HepG2 (cell line): ENCODE measurements at regions not wholly inside any gene's neighbourhood (a gene's known extent, or its start where the extent isn't known, plus 50 kb on each side); places are given as distances from the start of the nearest gene placed in this dataset.

Source experiments
- ATAC-seq: fragments of 200-7000 bp; cut with Tn5 transposase; 3 replicates; pipeline ENCODE4 v1.9.1; 2020; ENCODE audit warnings: mild to moderate bottlenecking, moderate library complexity
- BruUV-seq: library from RNA; stranded (reverse); fragments of 400-500 nt; replicated peaks from 2 replicates; lab custom pipeline; 2021; lab: Mats Ljungman, UMichigan
- CTCF ChIA-PET: fragments of 300-600 bp; formaldehyde crosslinking; extraction: SDS; loops from one replicate; lab custom pipeline; 2021; ENCODE audit warnings: low total read pairs, inconsistent platforms, low intra/inter-chr PET ratio; lab: Yijun Ruan, JAX
- POLR2A ChIA-PET: fragments of 350-600 bp; sonication (Branson Sonifier 250); formaldehyde crosslinking; loops from one replicate; lab custom pipeline; 2020; ENCODE audit warnings: antibody characterized with exemption, inconsistent platforms; lab: Yijun Ruan, JAX
- DNase-seq: peaks from one replicate; pipeline ENCODE4 v3.0.0-alpha.2; 2015; ENCODE audit warnings: low spot score
- FAIRE-seq: peaks from 3 replicates; lab custom pipeline; 2011; peaks lifted over from hg19 to GRCh38; lab: Jason Lieb, UNC
- H2AFZ ChIP-seq: one replicate; pipeline ENCODE4 v1.6.1; 2011; ENCODE audit warnings: low read length, inconsistent platforms
- H3K27ac ChIP-seq: fragments of 300-600 bp; 3 replicates; pipeline ENCODE4 v1.8.0; 2011; ENCODE audit warnings: mixed run types, mild to moderate bottlenecking, mixed read lengths, low read length, inconsistent platforms; ENCODE audit not compliant: insufficient read depth; ENCODE audit errors: extremely low read length
- H3K27me3 ChIP-seq, 2 experiments: fragments of 200-600 bp in 1 of 2; 2 replicates in 1 of 2; 3 replicates in 1 of 2; pipeline versions ENCODE4 v1.6.0 to v1.8.0; 2011; ENCODE audit warnings: low read length in 2 of 2, mild to moderate bottlenecking in 2 of 2, moderate library complexity in 2 of 2, inconsistent platforms in 1 of 2; ENCODE audit not compliant: insufficient read depth in 2 of 2, control insufficient read depth in 1 of 2
- H3K36me3 ChIP-seq, 2 experiments: fragments of 200-600 bp in 1 of 2; replicated peaks in 1 of 2; 2 replicates in 1 of 2; 3 replicates in 1 of 2; pipeline versions ENCODE4 v1.5.1 to v1.8.0; 2011; ENCODE audit warnings: low read length in 2 of 2, inconsistent platforms in 1 of 2; ENCODE audit not compliant: insufficient read depth in 2 of 2, control insufficient read depth in 1 of 2
- H3K4me1 ChIP-seq: 2 replicates; pipeline ENCODE4 v1.5.1; 2012; ENCODE audit warnings: low read length, inconsistent platforms; ENCODE audit not compliant: insufficient read depth
- H3K4me2 ChIP-seq: 2 replicates; pipeline ENCODE4 v1.6.0; 2011; ENCODE audit warnings: low read depth, low read length, inconsistent platforms
- H3K4me3 ChIP-seq, 3 experiments: fragments of 200-600 bp in 1 of 3; sonication (generic), shearing (Covaris generic) in 1 of 3; replicated peaks in 1 of 3; 2 replicates each; pipeline ENCODE4 v1.5.1; 2011 to 2016; ENCODE audit warnings: low read length in 3 of 3, inconsistent platforms in 2 of 3, low read depth in 2 of 3, mild to moderate bottlenecking in 2 of 3, control low read depth in 1 of 3, mixed read lengths in 1 of 3; ENCODE audit not compliant: insufficient read depth in 1 of 3
- H3K79me2 ChIP-seq: one replicate; pipeline ENCODE4 v1.6.1; 2011; ENCODE audit warnings: low read length, inconsistent platforms; ENCODE audit not compliant: insufficient read depth
- H3K9ac ChIP-seq: 2 replicates; pipeline ENCODE4 v1.6.0; 2011; ENCODE audit warnings: mild to moderate bottlenecking, low read depth, low read length, inconsistent platforms; ENCODE audit not compliant: insufficient read depth
- H3K9me3 ChIP-seq: 2 replicates; pipeline ENCODE4 v1.5.1; 2012; ENCODE audit warnings: mild to moderate bottlenecking, low read length
- H4K20me1 ChIP-seq: 2 replicates; pipeline ENCODE4 v1.6.0; 2011; ENCODE audit warnings: inconsistent platforms, mild to moderate bottlenecking, low read length, moderate library complexity; ENCODE audit not compliant: insufficient read depth
- ATAD3A ChIP-seq: sonication (generic); formaldehyde crosslinking; IDR thresholded peaks from 2 replicates; pipeline ENCODE4 v1.4.0; 2020; ENCODE audit warnings: missing genetic modification reagents
- CBX5 ChIP-seq: sonication (generic); formaldehyde crosslinking; IDR thresholded peaks from 2 replicates; pipeline ENCODE4 v1.4.0; 2020; ENCODE audit warnings: missing genetic modification reagents, borderline replicate concordance
- CEBPG ChIP-seq: IDR thresholded peaks from 2 replicates; pipeline ENCODE4 v1.6.1; 2016
- CREBL2 ChIP-seq: sonication (generic); formaldehyde crosslinking; IDR thresholded peaks from 2 replicates; pipeline ENCODE4 v1.8.1; 2023; ENCODE audit warnings: missing genetic modification reagents, mild to moderate bottlenecking, borderline replicate concordance
- MYC ChIP-seq: sonication (generic); formaldehyde crosslinking; IDR thresholded peaks from 2 replicates; pipeline ENCODE4 v1.9.0; 2021; ENCODE audit warnings: missing genetic modification reagents, borderline replicate concordance
- NFE2L2 ChIP-seq: fragments of 150-350 bp; IDR thresholded peaks from 2 replicates; pipeline ENCODE4 v1.6.1; 2014; ENCODE audit warnings: low read length
- SPEN ChIP-seq: sonication (generic); formaldehyde crosslinking; IDR thresholded peaks from 2 replicates; pipeline ENCODE4 v1.5.1; 2020; ENCODE audit warnings: low read depth, mild to moderate bottlenecking, missing genetic modification reagents
- TIGD3 ChIP-seq: sonication (generic); formaldehyde crosslinking; IDR thresholded peaks from 2 replicates; pipeline ENCODE4 v1.5.1; 2020; ENCODE audit warnings: mild to moderate bottlenecking, missing genetic modification reagents, borderline replicate concordance
- TOE1 ChIP-seq: sonication (generic); formaldehyde crosslinking; IDR thresholded peaks from 2 replicates; pipeline ENCODE4 v1.4.0; 2020; ENCODE audit warnings: mild to moderate bottlenecking, missing genetic modification reagents
- ZBTB3 ChIP-seq: sonication (generic); formaldehyde crosslinking; IDR thresholded peaks from 2 replicates; pipeline ENCODE4 v1.4.0; 2020; ENCODE audit warnings: low read depth, mild to moderate bottlenecking, moderate library complexity, missing genetic modification reagents, borderline replicate concordance
- ZEB1 ChIP-seq: IDR thresholded peaks from 2 replicates; pipeline ENCODE4 v1.6.1; 2012; ENCODE audit warnings: mild to moderate bottlenecking, low read depth, inconsistent platforms; ENCODE audit not compliant: insufficient replicate concordance
- ZNF10 ChIP-seq: sonication (generic); formaldehyde crosslinking; IDR thresholded peaks from 2 replicates; pipeline ENCODE4 v1.4.0; 2020; ENCODE audit warnings: mild to moderate bottlenecking, low read depth, missing genetic modification reagents, borderline replicate concordance
- ZNF12 ChIP-seq: sonication (generic); formaldehyde crosslinking; IDR thresholded peaks from 2 replicates; pipeline ENCODE4 v1.5.0; 2020; ENCODE audit warnings: missing genetic modification reagents
- ZNF18 ChIP-seq: sonication (generic); formaldehyde crosslinking; IDR thresholded peaks from 2 replicates; pipeline ENCODE4 v1.8.0; 2022; ENCODE audit warnings: mild to moderate bottlenecking, missing genetic modification reagents; ENCODE audit not compliant: insufficient replicate concordance
- ZNF354B ChIP-seq: sonication (generic); formaldehyde crosslinking; IDR thresholded peaks from 2 replicates; pipeline ENCODE4 v1.8.0; 2022; ENCODE audit warnings: mild to moderate bottlenecking, missing genetic modification reagents
- ZNF383 ChIP-seq: sonication (generic); formaldehyde crosslinking; IDR thresholded peaks from 2 replicates; pipeline ENCODE4 v1.4.0; 2020; ENCODE audit warnings: missing genetic modification reagents, mild to moderate bottlenecking, borderline replicate concordance
- ZNF83 ChIP-seq: sonication (generic); formaldehyde crosslinking; IDR thresholded peaks from 2 replicates; pipeline ENCODE4 v1.4.0; 2020; ENCODE audit warnings: missing genetic modification reagents, mild to moderate bottlenecking, borderline replicate concordance
- ZNF879 ChIP-seq: sonication (generic); formaldehyde crosslinking; IDR thresholded peaks from 2 replicates; pipeline ENCODE4 v1.8.1; 2023; ENCODE audit warnings: missing genetic modification reagents
- WGBS: methylation state at CpG from one replicate; pipeline ENCODE4 v1.1.6; 2017; ENCODE audit warnings: low lambda C conversion rate; 5-methylcytosine and 5-hydroxymethylcytosine counted together
- in situ Hi-C: cut with HindIII; loops from 2 replicates; pipeline ENCODE4 v1.10.0; 2017; ENCODE audit warnings: low pct_unique_long_range_greater_than_20kb; ENCODE audit not compliant: extremely low pct_ligation_motif_present
- intact Hi-C: fragments of 100-400 bp; cut with micrococcal nuclease; formaldehyde crosslinking; loops from one replicate; pipeline ENCODE4 v1.10.0; 2022; ENCODE audit not compliant: unreplicated experiment

- no peaks in the 10 kb centered on the region for H3K4me1 ChIP-seq
- in situ Hi-C loops, result no loop called here
- H2AFZ ChIP-seq, result no peak overlapping the region
- FAIRE-seq (no peak), DNase-seq (no peak), ATAC-seq (no peak)
- WGBS, result 13% methylated on average over 3 of the region's 3 CpGs
- BruUV-seq, result no TSS peak
- intact Hi-C loops, result no loop called here
- ChIA-PET CTCF (no interaction called here), POLR2A (no interaction called here)
- no peaks in the 10 kb centered on the region for H3K79me2 ChIP-seq
- no peaks in the 10 kb centered on the region for H3K36me3 ChIP-seq
- TF ChIP-seq ZNF10 (CRISPR knock-in tag), result no peak
- TF ChIP-seq ZBTB3 (CRISPR knock-in tag), result no peak
- no peak for TF ChIP-seq ZNF18
- no peak for TF ChIP-seq CREBL2 (CRISPR knock-in tag)
- TF ChIP-seq ATAD3A (CRISPR knock-in tag), result no peak
- TF ChIP-seq NFE2L2, result no peak
- TF ChIP-seq ZNF354B, result no peak
- TF ChIP-seq TIGD3 (CRISPR knock-in tag), result no peak
- no peak for TF ChIP-seq TOE1
- no peak for TF ChIP-seq ZEB1
- no peak for TF ChIP-seq MYC
- TF ChIP-seq CBX5 (CRISPR knock-in tag), result no peak
- no peak for TF ChIP-seq ZNF383
- TF ChIP-seq SPEN (CRISPR knock-in tag), result no peak
- no peak for TF ChIP-seq ZNF879 (CRISPR knock-in tag)
- no peak for TF ChIP-seq ZNF12 (CRISPR knock-in tag)
- TF ChIP-seq ZNF83, result no peak
- no peak for TF ChIP-seq CEBPG (CRISPR knock-in tag)
- no peaks in the 10 kb centered on the region for H3K9me3 ChIP-seq
- H3K9ac ChIP-seq, result no peak overlapping the region
- no peaks in the 10 kb centered on the region for H4K20me1 ChIP-seq
- H3K27me3 ChIP-seq, result peaks cover 0 to 7% of the 10 kb centered on the region in 2 experiments; a peak in 2 of 5 replicates
- H3K4me2 ChIP-seq, result no peak overlapping the region
- no peak overlapping the region for H3K4me3 ChIP-seq
- H3K27ac ChIP-seq, result no peak overlapping the region
These were observed 161.1 kb upstream of the UBE2E1 start for GRCh38 chr3:23644676-23645075.
